ENCODE measurements at regions not wholly inside any gene's neighbourhood (a gene's known extent, or its start where the extent isn't known, plus 50 kb on each side); places are given as distances from the start of the nearest gene placed in this dataset.

GRCh38 chrX:125765347-125765746 lies 400.7 kb downstream of the DCAF12L2 start (continued):
- TF ChIP-seq NFAT5 (CRISPR knock-in tag; IDR thresholded peaks at IDR 0.05) (no peak), ZNF20 (CRISPR knock-in tag; IDR thresholded peaks at IDR 0.05) (no peak), TFAP4 (IDR thresholded peaks at IDR 0.05; ENCODE audit: borderline replicate concordance, low read depth) (no peak), ESRRA (CRISPR knock-in tag; IDR thresholded peaks at IDR 0.05; ENCODE audit: low read depth) (no peak), MED13 (CRISPR knock-in tag; IDR thresholded peaks at IDR 0.05) (no peak), AGO1 (IDR thresholded peaks at IDR 0.05; ENCODE audit: low read depth, low read length, poor library complexity, severe bottlenecking) (no peak), ZNF615 (CRISPR knock-in tag; IDR thresholded peaks at IDR 0.05; ENCODE audit: borderline replicate concordance) (no peak), ZNF44 (CRISPR knock-in tag; IDR thresholded peaks at IDR 0.05) (no peak), ZNF280D (CRISPR knock-in tag; IDR thresholded peaks at IDR 0.05) (no peak)
